Caco-2 (cell line): ENCODE measurements at regions not wholly inside any gene's neighbourhood (a gene's known extent, or its start where the extent isn't known, plus 50 kb on each side); places are given as distances from the start of the nearest gene placed in this dataset.

Experiments
- BruUV-seq: library from RNA; stranded (reverse); fragments of 400-500 nt; replicated peaks from 2 replicates; lab custom pipeline; 2021; lab: Mats Ljungman, UMichigan
- CTCF ChIA-PET: fragments of 300-600 bp; sonication (Branson Sonifier 250); formaldehyde crosslinking; loops from one replicate; lab custom pipeline; 2022; ENCODE audit warnings: antibody characterized with exemption; lab: Charles Lee
- POLR2A ChIA-PET: fragments of 300-600 bp; sonication (Branson Sonifier 250); formaldehyde crosslinking; loops from one replicate; lab custom pipeline; 2022; ENCODE audit warnings: antibody characterized with exemption; lab: Charles Lee
- DNase-seq, 2 experiments: peaks; one replicate each; pipeline versions ENCODE4 v3.0.0 to v3.0.0-alpha.2; 2020 to 2022
- H3K27me3 ChIP-seq: replicated peaks from 2 replicates; pipeline ENCODE4 v1.6.0; 2011; ENCODE audit warnings: low read length; ENCODE audit not compliant: control insufficient read depth, insufficient read depth
- H3K36me3 ChIP-seq: 2 replicates; pipeline ENCODE4 v1.5.1; 2011; ENCODE audit warnings: low read length; ENCODE audit not compliant: control insufficient read depth, insufficient read depth
- H3K4me1 ChIP-seq: fragments of 250-450 bp; sonication (Bioruptor Pico); 2 replicates; pipeline ENCODE4 v1.5.1; 2020; ENCODE audit warnings: mild to moderate bottlenecking
- H3K4me3 ChIP-seq: 2 replicates; pipeline ENCODE4 v1.5.1; 2011; ENCODE audit warnings: low read depth, mild to moderate bottlenecking, control low read depth, low read length
- H3K9me3 ChIP-seq: fragments of 250-450 bp; sonication (Bioruptor Pico); 2 replicates; pipeline ENCODE4 v1.5.1; 2020; ENCODE audit warnings: mild to moderate bottlenecking, moderate library complexity
- H3K27ac Mint-ChIP-seq: one replicate; pipeline ENCODE4 v1.8.0; 2022; ENCODE audit warnings: mixed read lengths; ENCODE audit not compliant: unreplicated experiment
- H3K27me3 Mint-ChIP-seq: one replicate; pipeline ENCODE4 v1.8.0; 2022; ENCODE audit warnings: mixed read lengths; ENCODE audit not compliant: insufficient read depth, unreplicated experiment
- H3K36me3 Mint-ChIP-seq: one replicate; pipeline ENCODE4 v1.8.0; 2022; ENCODE audit warnings: mild to moderate bottlenecking, mixed read lengths; ENCODE audit not compliant: insufficient read depth, unreplicated experiment
- H3K4me1 Mint-ChIP-seq: one replicate; pipeline ENCODE4 v1.8.0; 2022; ENCODE audit warnings: low read depth, mixed read lengths; ENCODE audit not compliant: unreplicated experiment
- H3K4me3 Mint-ChIP-seq: one replicate; pipeline ENCODE4 v1.8.0; 2022; ENCODE audit warnings: mild to moderate bottlenecking, moderate library complexity, mixed read lengths; ENCODE audit not compliant: unreplicated experiment
- H3K9me3 Mint-ChIP-seq: one replicate; pipeline ENCODE4 v1.8.0; 2022; ENCODE audit warnings: mixed read lengths; ENCODE audit not compliant: unreplicated experiment
- CTCF ChIP-seq, 2 experiments: fragments of 200-600 bp in 1 of 2; IDR thresholded peaks; 1 replicate in 1 of 2; 2 replicates in 1 of 2; pipeline versions ENCODE4 v1.5.1 to v1.8.0; 2011 to 2022; ENCODE audit warnings: antibody characterized with exemption in 1 of 2, control low read depth in 1 of 2, inconsistent platforms in 1 of 2, low read depth in 1 of 2, low read length in 1 of 2, mild to moderate bottlenecking in 1 of 2, moderate library complexity in 1 of 2; ENCODE audit not compliant: insufficient read depth in 1 of 2, severe bottlenecking in 1 of 2, unreplicated experiment in 1 of 2
- intact Hi-C: fragments of 100-400 bp; cut with micrococcal nuclease; formaldehyde crosslinking; loops from one replicate; pipeline ENCODE4 v1.10.0; 2022; ENCODE audit not compliant: unreplicated experiment

- Histone ChIP-seq H3K27me3 (no peaks in the 10 kb centered on the region), H3K4me1 (peaks cover 21% of the 10 kb centered on the region), H3K4me3 (no peak overlapping the region), H3K9me3 (no peaks in the 10 kb centered on the region), H3K36me3 (no peaks in the 10 kb centered on the region; the same call in none of the 2 replicates)
- TF ChIP-seq CTCF (IDR thresholded peaks at IDR 0.05; ENCODE audit: insufficient read depth in 1 of 2, low read depth in 1 of 2, low read length in 1 of 2, severe bottlenecking in 1 of 2, unreplicated experiment in 1 of 2) = no peak
- Mint-ChIP-seq H3K27ac (peak overlapping the region; percentile 63), H3K4me3 (no peak overlapping the region), H3K36me3 (peaks cover 80% of the 10 kb centered on the region), H3K4me1 (peaks cover 14% of the 10 kb centered on the region), H3K27me3 (no peaks in the 10 kb centered on the region), H3K9me3 (no peaks in the 10 kb centered on the region)
- ChIA-PET POLR2A (no interaction called here), CTCF (no interaction called here)
- BruUV-seq = no TSS peak
- intact Hi-C loops = no loop called here
- DNase-seq = no peak
These were observed 282.0 kb upstream of the TPM1 start for GRCh38 chr15:62760538-62760937.

GRCh38 chr15:62765916-62766315 lies 276.6 kb upstream of the TPM1 start:
- no peak overlapping the region for H3K4me3 ChIP-seq
- BruUV-seq = no TSS peak
- no peak for DNase-seq
- H3K9me3 Mint-ChIP-seq = no peaks in the 10 kb centered on the region
- CTCF ChIA-PET = no interaction called here
- no peak for TF ChIP-seq CTCF (IDR thresholded peaks at IDR 0.05; ENCODE audit: insufficient read depth in 1 of 2, low read depth in 1 of 2, low read length in 1 of 2, severe bottlenecking in 1 of 2, unreplicated experiment in 1 of 2)
- peaks cover 4% of the 10 kb centered on the region for H3K36me3 ChIP-seq
- H3K9me3 ChIP-seq = no peaks in the 10 kb centered on the region
- H3K36me3 Mint-ChIP-seq = peaks cover 86% of the 10 kb centered on the region
- no peaks in the 10 kb centered on the region for H3K27me3 Mint-ChIP-seq
- no peak overlapping the region for H3K4me3 Mint-ChIP-seq
- intact Hi-C loops = no loop called here
- H3K27ac Mint-ChIP-seq = no peak overlapping the region
- H3K4me1 ChIP-seq = peaks cover under 1% of the 10 kb centered on the region; the same call in 1 of the 2 replicates
- peaks cover 3% of the 10 kb centered on the region for H3K4me1 Mint-ChIP-seq
- POLR2A ChIA-PET = no interaction called here
- no peaks in the 10 kb centered on the region for H3K27me3 ChIP-seq

- BruUV-seq = no TSS peak
- Histone ChIP-seq H3K4me1 (no peaks in the 10 kb centered on the region), H3K9me3 (no peaks in the 10 kb centered on the region), H3K27me3 (no peaks in the 10 kb centered on the region), H3K36me3 (peaks cover 5% of the 10 kb centered on the region), H3K4me3 (no peak overlapping the region)
- no peaks in the 10 kb centered on the region for H3K27me3 Mint-ChIP-seq
- no peak for TF ChIP-seq CTCF (IDR thresholded peaks at IDR 0.05; ENCODE audit: insufficient read depth in 1 of 2, low read depth in 1 of 2, low read length in 1 of 2, severe bottlenecking in 1 of 2, unreplicated experiment in 1 of 2)
- H3K27ac Mint-ChIP-seq = no peak overlapping the region
- intact Hi-C loops = no loop called here
- POLR2A ChIA-PET = interaction anchor here (0.6 kb wide), 1 partner anchor 1497 kb away, joined by 17 read pairs; no protein-coding TSS in a partner anchor
- CTCF ChIA-PET = no interaction called here
- no peaks in the 10 kb centered on the region for H3K4me1 Mint-ChIP-seq
- peaks cover 85% of the 10 kb centered on the region for H3K36me3 Mint-ChIP-seq
- no peak overlapping the region for H3K4me3 Mint-ChIP-seq
- no peaks in the 10 kb centered on the region for H3K9me3 Mint-ChIP-seq
- no peak for DNase-seq
These were observed 275.9 kb upstream of the TPM1 start for GRCh38 chr15:62766599-62766998.
